ENCODE measurements at regions not wholly inside any gene's neighbourhood (a gene's known extent, or its start where the extent isn't known, plus 50 kb on each side); places are given as distances from the start of the nearest gene placed in this dataset.

DNA sequence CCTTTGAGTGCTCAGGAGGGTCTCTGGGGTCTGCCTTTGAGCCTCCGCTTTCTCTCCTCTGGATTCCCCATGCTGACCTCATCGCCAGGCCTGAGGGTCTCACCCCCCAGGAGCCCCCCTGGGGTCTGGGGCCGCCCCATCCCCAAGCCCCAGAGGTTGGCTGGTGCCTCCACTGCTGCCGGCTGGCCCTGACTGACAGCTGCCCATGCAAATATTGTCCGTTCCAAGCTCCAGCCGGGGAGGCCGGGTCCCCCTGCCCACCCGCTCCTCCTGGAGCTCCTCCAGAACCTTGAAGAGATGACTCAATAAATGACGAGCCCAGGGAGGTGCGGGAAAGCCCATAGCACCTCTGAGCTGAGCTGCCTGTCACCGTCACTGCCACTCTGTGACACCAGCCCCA, 173.8 kb downstream of the RBFOX3 start:
- BruUV-seq (replicated peaks), result no TSS peak
- Mint-ChIP-seq H3K4me3 (ENCODE audit: unreplicated experiment) (no peak overlapping the region), H3K9me3 (ENCODE audit: unreplicated experiment) (no peaks in the 10 kb centered on the region), H3K4me1 (ENCODE audit: low read depth, unreplicated experiment) (no peaks in the 10 kb centered on the region), H3K36me3 (ENCODE audit: insufficient read depth, unreplicated experiment) (no peaks in the 10 kb centered on the region), H3K27ac (ENCODE audit: unreplicated experiment) (no peak overlapping the region), H3K27me3 (ENCODE audit: insufficient read depth, unreplicated experiment) (peaks cover 7% of the 10 kb centered on the region)
- no peak for TF ChIP-seq CTCF (IDR thresholded peaks at IDR 0.05; ENCODE audit: insufficient read depth in 1 of 2, low read depth in 1 of 2, low read length in 1 of 2, severe bottlenecking in 1 of 2, unreplicated experiment in 1 of 2)
- H3K4me1 ChIP-seq, result no peaks in the 10 kb centered on the region
- ChIA-PET POLR2A (no interaction called here), CTCF (no interaction called here)
- intact Hi-C loops (cut with micrococcal nuclease; ENCODE audit: unreplicated experiment), result no loop called here
- no peak overlapping the region for H3K4me3 ChIP-seq (ENCODE audit: low read depth, low read length)
- DNase-seq, result no peak
- peaks cover 4% of the 10 kb centered on the region; the same call in 1 of the 2 replicates for H3K9me3 ChIP-seq
- no peaks in the 10 kb centered on the region for H3K27me3 ChIP-seq (replicated peaks; ENCODE audit: control insufficient read depth, insufficient read depth, low read length)
- no peaks in the 10 kb centered on the region for H3K36me3 ChIP-seq (ENCODE audit: control insufficient read depth, insufficient read depth, low read length)

- Mint-ChIP-seq H3K36me3 (ENCODE audit: insufficient read depth, unreplicated experiment) (no peaks in the 10 kb centered on the region), H3K4me1 (ENCODE audit: low read depth, unreplicated experiment) (no peaks in the 10 kb centered on the region), H3K27ac (ENCODE audit: unreplicated experiment) (no peak overlapping the region), H3K4me3 (ENCODE audit: unreplicated experiment) (no peak overlapping the region), H3K9me3 (ENCODE audit: unreplicated experiment) (no peaks in the 10 kb centered on the region), H3K27me3 (ENCODE audit: insufficient read depth, unreplicated experiment) (peaks cover 11% of the 10 kb centered on the region)
- DNase-seq, result no peak
- no peak for TF ChIP-seq CTCF (IDR thresholded peaks at IDR 0.05; ENCODE audit: insufficient read depth in 1 of 2, low read depth in 1 of 2, low read length in 1 of 2, severe bottlenecking in 1 of 2, unreplicated experiment in 1 of 2)
- H3K27me3 ChIP-seq (replicated peaks; ENCODE audit: control insufficient read depth, insufficient read depth, low read length), result no peaks in the 10 kb centered on the region
- POLR2A ChIA-PET, result no interaction called here
- intact Hi-C loops (cut with micrococcal nuclease; ENCODE audit: unreplicated experiment), result no loop called here
- CTCF ChIA-PET, result no interaction called here
- no peaks in the 10 kb centered on the region for H3K36me3 ChIP-seq (ENCODE audit: control insufficient read depth, insufficient read depth, low read length)
- no TSS peak for BruUV-seq (replicated peaks)
- no peaks in the 10 kb centered on the region for H3K4me1 ChIP-seq
- peaks cover 4% of the 10 kb centered on the region; the same call in 1 of the 2 replicates for H3K9me3 ChIP-seq
- no peak overlapping the region for H3K4me3 ChIP-seq (ENCODE audit: low read depth, low read length)
Measured at GRCh38 chr17:79435962-79436361, 174.9 kb downstream of the RBFOX3 start.

DNA sequence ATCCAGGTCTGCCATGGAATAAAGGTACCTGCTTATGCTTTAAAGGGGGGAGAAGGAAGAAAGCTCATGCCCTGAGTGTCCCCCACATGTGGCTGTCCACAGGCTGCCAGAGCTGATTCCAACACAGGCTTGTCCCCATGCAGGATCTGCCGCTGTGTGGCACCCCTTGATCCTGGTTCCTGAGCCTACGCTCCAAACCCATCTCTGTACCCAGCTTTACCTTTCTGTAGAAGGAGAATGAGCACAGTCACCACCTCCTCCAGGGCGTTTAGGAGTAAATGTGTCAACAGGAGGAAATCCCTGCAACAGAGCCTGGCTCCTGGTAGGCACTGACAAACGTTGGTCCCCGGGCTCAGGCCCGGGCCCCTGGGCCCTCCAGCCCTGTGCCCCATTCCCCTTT, 175.6 kb downstream of the RBFOX3 start:
- BruUV-seq (replicated peaks), result no TSS peak
- CTCF ChIA-PET, result no interaction called here
- no peaks in the 10 kb centered on the region for H3K9me3 Mint-ChIP-seq (ENCODE audit: unreplicated experiment)
- peaks cover 11% of the 10 kb centered on the region for H3K27me3 Mint-ChIP-seq (ENCODE audit: insufficient read depth, unreplicated experiment)
- POLR2A ChIA-PET, result no interaction called here
- no peaks in the 10 kb centered on the region for H3K4me1 Mint-ChIP-seq (ENCODE audit: low read depth, unreplicated experiment)
- intact Hi-C loops (cut with micrococcal nuclease; ENCODE audit: unreplicated experiment), result no loop called here
- H3K4me1 ChIP-seq, result no peaks in the 10 kb centered on the region
- H3K27me3 ChIP-seq (replicated peaks; ENCODE audit: control insufficient read depth, insufficient read depth, low read length), result no peaks in the 10 kb centered on the region
- TF ChIP-seq CTCF (IDR thresholded peaks at IDR 0.05; ENCODE audit: insufficient read depth in 1 of 2, low read depth in 1 of 2, low read length in 1 of 2, severe bottlenecking in 1 of 2, unreplicated experiment in 1 of 2), result no peak
- H3K27ac Mint-ChIP-seq (ENCODE audit: unreplicated experiment), result no peak overlapping the region
- peaks cover 4% of the 10 kb centered on the region; the same call in 1 of the 2 replicates for H3K9me3 ChIP-seq
- no peak for DNase-seq
- H3K4me3 Mint-ChIP-seq (ENCODE audit: unreplicated experiment), result no peak overlapping the region
- no peaks in the 10 kb centered on the region for H3K36me3 ChIP-seq (ENCODE audit: control insufficient read depth, insufficient read depth, low read length)
- H3K4me3 ChIP-seq (ENCODE audit: low read depth, low read length), result no peak overlapping the region
- no peaks in the 10 kb centered on the region for H3K36me3 Mint-ChIP-seq (ENCODE audit: insufficient read depth, unreplicated experiment)

All from Caco-2 (cell line).